K562 (cell line): ENCODE measurements at regions not wholly inside any gene's neighbourhood (a gene's known extent, or its start where the extent isn't known, plus 50 kb on each side); places are given as distances from the start of the nearest gene placed in this dataset.
A peak's percentile ranks its signal among the peaks of the same experiment; 100 is the strongest.

ENCODE experiments used
- ATAC-seq: fragments of 200-7000 bp; cut with Tn5 transposase; 3 replicates; pipeline ENCODE4 v1.9.1; 2020; ENCODE audit warnings: moderate library complexity
- BruUV-seq: library from RNA; stranded (reverse); fragments of 400-500 nt; replicated peaks from 2 replicates; lab custom pipeline; 2021; lab: Mats Ljungman, UMichigan
- CTCF ChIA-PET: fragments of 300-600 bp; formaldehyde crosslinking; extraction: SDS; loops from one replicate; lab custom pipeline; 2021; ENCODE audit warnings: low intra/inter-chr PET ratio; lab: Yijun Ruan, JAX
- POLR2A ChIA-PET: fragments of 300-600, 350-650 bp; sonication (Branson Sonifier 250); formaldehyde crosslinking; extraction: SDS; loops from one replicate; lab custom pipeline; 2021; ENCODE audit warnings: antibody characterized with exemption, inconsistent platforms; lab: Yijun Ruan, JAX
- DNase-seq, 4 experiments: peaks; one replicate each; pipeline versions ENCODE4 v3.0.0 to v3.0.0-alpha.2; 2011 to 2018; ENCODE audit warnings: low spot score in 3 of 4, mixed read lengths in 3 of 4; ENCODE audit errors: extremely low read depth in 1 of 4
- FAIRE-seq: peaks from 2 replicates; lab custom pipeline; 2011; peaks lifted over from hg19 to GRCh38; lab: Jason Lieb, UNC
- H2AFZ ChIP-seq: 2 replicates; pipeline ENCODE4 v1.6.0; 2011; ENCODE audit warnings: low read depth, low read length, control low read depth, inconsistent platforms
- H3K27ac ChIP-seq: fragments of 200-600 bp; 3 replicates; pipeline ENCODE4 v1.8.0; 2011; ENCODE audit warnings: low read depth, mild to moderate bottlenecking, control low read depth, inconsistent platforms, low read length, moderate library complexity, mixed read lengths; ENCODE audit errors: extremely low read depth
- H3K27me3 ChIP-seq, 2 experiments: fragments of 300-600 bp in 1 of 2; 2 replicates in 1 of 2; 3 replicates in 1 of 2; pipeline versions ENCODE4 v1.6.0 to v1.8.0; 2011; ENCODE audit warnings: inconsistent platforms in 2 of 2, low read length in 2 of 2, mild to moderate bottlenecking in 1 of 2, mixed read lengths in 1 of 2, moderate library complexity in 1 of 2; ENCODE audit not compliant: control insufficient read depth in 2 of 2, insufficient read depth in 2 of 2
- H3K36me3 ChIP-seq: fragments of 300-600 bp; 3 replicates; pipeline ENCODE4 v1.8.0; 2011; ENCODE audit warnings: mild to moderate bottlenecking, low read length, inconsistent platforms; ENCODE audit not compliant: control insufficient read depth, insufficient read depth
- H3K4me1 ChIP-seq, 2 experiments: fragments of 200-600 bp in 1 of 2; replicated peaks in 1 of 2; 2 replicates in 1 of 2; 3 replicates in 1 of 2; pipeline versions ENCODE4 v1.5.1 to v1.8.0; 2011; ENCODE audit warnings: inconsistent platforms in 2 of 2, low read length in 2 of 2, mild to moderate bottlenecking in 1 of 2, mixed read lengths in 1 of 2, moderate library complexity in 1 of 2; ENCODE audit not compliant: control insufficient read depth in 2 of 2, insufficient read depth in 2 of 2
- H3K4me2 ChIP-seq: 2 replicates; pipeline ENCODE4 v1.6.1; 2011; ENCODE audit warnings: low read length, control low read depth, inconsistent platforms, mixed read lengths; ENCODE audit not compliant: insufficient read depth
- H3K4me3 ChIP-seq: fragments of 200-600 bp; sonication (generic), shearing (Covaris generic); 2 replicates; pipeline ENCODE4 v1.5.1; 2016; ENCODE audit warnings: control low read depth, inconsistent platforms
- H3K79me2 ChIP-seq: fragments of 200-600 bp; 3 replicates; pipeline ENCODE4 v1.8.0; 2011; ENCODE audit warnings: low read length, inconsistent platforms; ENCODE audit not compliant: control insufficient read depth, insufficient read depth
- H3K9ac ChIP-seq, 2 experiments: 2 replicates each; pipeline versions ENCODE4 v1.6.0 to v1.6.1; 2011; ENCODE audit warnings: low read depth in 2 of 2, low read length in 2 of 2, control low read depth in 1 of 2, inconsistent platforms in 1 of 2, mild to moderate bottlenecking in 1 of 2, mixed read lengths in 1 of 2; ENCODE audit not compliant: insufficient read depth in 1 of 2
- H3K9me1 ChIP-seq: one replicate; pipeline ENCODE4 v1.6.0; 2011; ENCODE audit warnings: inconsistent platforms, mild to moderate bottlenecking, low read length, moderate library complexity; ENCODE audit not compliant: control insufficient read depth, insufficient read depth
- H3K9me3 ChIP-seq: replicated peaks from 2 replicates; pipeline ENCODE4 v1.5.1; 2011; ENCODE audit warnings: low read depth, low read length, inconsistent platforms; ENCODE audit not compliant: control insufficient read depth, insufficient read depth
- H4K20me1 ChIP-seq: replicated peaks from 2 replicates; pipeline ENCODE4 v1.6.1; 2011; ENCODE audit warnings: low read length, inconsistent platforms, mixed read lengths; ENCODE audit not compliant: control insufficient read depth, insufficient read depth
- C11orf30 ChIP-seq: fragments of 450-650 bp; IDR thresholded peaks from 2 replicates; pipeline ENCODE4 v1.6.1; 2016; ENCODE audit warnings: low read depth, mild to moderate bottlenecking
- DACH1 ChIP-seq: fragments of 450-650 bp; IDR thresholded peaks from 2 replicates; pipeline ENCODE4 v1.6.1; 2018; ENCODE audit not compliant: partially characterized antibody
- FOXA3 ChIP-seq, 2 experiments: fragments of 450-650 bp in 1 of 2; sonication (generic) in 1 of 2; formaldehyde crosslinking; IDR thresholded peaks in 1 of 2; conservative IDR thresholded peaks in 1 of 2; 2 replicates each; pipeline versions ENCODE4 v1.4.0 to v1.8.0; 2020 to 2022; ENCODE audit warnings: mild to moderate bottlenecking in 2 of 2, missing genetic modification reagents in 1 of 2
- HEY1 ChIP-seq: fragments of 250-450 bp; sonication (Bioruptor Pico); IDR thresholded peaks from 2 replicates; pipeline ENCODE4 v1.5.0; 2020; ENCODE audit warnings: mild to moderate bottlenecking, moderate library complexity, borderline replicate concordance
- HMG20A ChIP-seq: fragments of 450-650 bp; formaldehyde crosslinking; conservative IDR thresholded peaks from 2 replicates; pipeline ENCODE4 v1.4.0; 2020; ENCODE audit warnings: mild to moderate bottlenecking, mixed read lengths
- MAFK ChIP-seq: IDR thresholded peaks from 2 replicates; pipeline ENCODE4 v1.6.1; 2011; ENCODE audit warnings: low read length, improper control_type of control experiment
- MEF2D ChIP-seq: conservative IDR thresholded peaks from 2 replicates; pipeline ENCODE4 v1.6.1; 2016; ENCODE audit warnings: low read depth, missing genetic modification characterization, missing compliant biosample characterization
- STAG1 ChIP-seq: sonication (generic); formaldehyde crosslinking; IDR thresholded peaks from 2 replicates; pipeline ENCODE4 v1.5.0; 2020; ENCODE audit warnings: missing genetic modification reagents, borderline replicate concordance
- ZNF165 ChIP-seq: fragments of 250-450 bp; sonication (Bioruptor Pico); IDR thresholded peaks from 2 replicates; pipeline ENCODE4 v1.4.0; 2020; ENCODE audit warnings: borderline replicate concordance
- ZNF316 ChIP-seq: fragments of 450-650 bp; IDR thresholded peaks from 2 replicates; pipeline ENCODE4 v1.6.1; 2016
- ZNF699 ChIP-seq: fragments of 250-450 bp; sonication (Bioruptor Pico); IDR thresholded peaks from 2 replicates; pipeline ENCODE4 v1.8.0; 2021; ENCODE audit warnings: mild to moderate bottlenecking, moderate library complexity; ENCODE audit not compliant: insufficient replicate concordance
- ZNF764 ChIP-seq: fragments of 250-450 bp; sonication (Bioruptor Pico); IDR thresholded peaks from 2 replicates; pipeline ENCODE4 v1.4.0; 2020; ENCODE audit warnings: low read depth, mild to moderate bottlenecking, moderate library complexity
- ZNF77 ChIP-seq: fragments of 250-450 bp; sonication (Bioruptor Pico); IDR thresholded peaks from 2 replicates; pipeline ENCODE4 v1.5.0; 2020
- WGBS: fragments of 100-300 bp; shearing (Covaris generic); methylation state at CpG from one replicate; pipeline ENCODE4 v1.1.6; 2016; ENCODE audit warnings: low coverage, mixed read lengths; ENCODE audit not compliant: insufficient coverage; ENCODE audit errors: missing lambda C conversion rate; 5-methylcytosine and 5-hydroxymethylcytosine counted together
- in situ Hi-C: fragments of 300-500 bp; cut with MboI; formaldehyde crosslinking; loops from 4 replicates; pipeline ENCODE4 v1.15.0; 2018; ENCODE audit warnings: inconsistent platforms, mixed read lengths
- intact Hi-C: fragments of 100-400 bp; cut with micrococcal nuclease; formaldehyde crosslinking; loops from 2 replicates; pipeline ENCODE4 v1.14.2; 2022
- TF ChIP-seq, protein P1 (sequence below): sonication (generic); formaldehyde crosslinking; IDR thresholded peaks from 2 replicates; pipeline ENCODE4 v1.8.0; 2022; ENCODE audit warnings: mild to moderate bottlenecking, low read depth, missing genetic modification reagents

DNA sequence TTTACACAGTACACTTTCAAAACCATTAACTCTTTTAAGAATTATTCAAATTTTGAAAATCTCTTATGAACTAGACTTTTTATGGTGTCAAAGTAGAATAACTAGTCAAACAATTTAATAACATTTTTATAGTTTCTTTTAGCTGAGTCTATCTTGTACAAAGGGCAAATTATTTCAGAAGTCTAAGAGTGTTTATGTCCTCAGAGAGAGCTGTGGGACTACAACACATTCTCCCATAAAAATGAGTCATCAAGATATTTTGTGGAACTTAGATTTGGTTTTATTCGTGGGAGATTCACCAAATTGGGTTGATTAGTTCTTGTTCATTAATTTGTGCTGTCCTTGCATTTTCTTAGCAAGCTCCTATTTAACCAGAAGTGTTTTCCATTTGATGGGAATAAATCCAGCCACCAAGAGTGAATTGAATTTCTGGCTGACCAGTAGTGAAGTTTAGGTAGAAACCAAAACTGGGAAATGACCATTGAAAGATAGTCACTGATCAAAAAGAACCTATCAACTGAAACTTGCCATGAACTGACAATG, 291.0 kb downstream of the DLEU7 start:
- Histone ChIP-seq H3K4me1 (no peaks in the 10 kb centered on the region), H4K20me1 (no peaks in the 10 kb centered on the region), H3K4me2 (no peak overlapping the region)
- 6% methylated on average over 1 of the region's 1 CpG for WGBS
- BruUV-seq: no TSS peak
- in situ Hi-C loops: no loop called here
- FAIRE-seq (no peak), ATAC-seq (no peak)
- TF ChIP-seq FOXA3 (CRISPR knock-in tag; conservative IDR thresholded peaks at IDR 0.05 in 1 of 2, IDR thresholded peaks at IDR 0.05 in 1 of 2) (no peak), C11orf30 (peak; percentile 41; the same call in 1 of the 2 replicates), ZNF316 (peak; percentile 44), MAFK (peak; percentile 12; the same call in 1 of the 2 replicates)
- TF ChIP-seq, all 486 proteins: peak for 3
- CTCF ChIA-PET: no interaction called here
- Histone ChIP-seq H3K36me3 (no peaks in the 10 kb centered on the region), H3K9ac (no peak overlapping the region), H3K27me3 (no peaks in the 10 kb centered on the region), H3K9me3 (no peaks in the 10 kb centered on the region), H3K79me2 (no peaks in the 10 kb centered on the region), H3K27ac (no peak overlapping the region), H3K9me1 (no peaks in the 10 kb centered on the region), H3K4me3 (no peak overlapping the region), H2AFZ (no peak overlapping the region)
- DNase-seq: no peak
- intact Hi-C loops: loop anchor here (10.0 kb wide), 1 partner anchor 362 kb away; no protein-coding TSS in a partner anchor
- POLR2A ChIA-PET: interaction anchor here (1.2 kb wide), 1 partner anchor 9 kb away, joined by 5 read pairs; no protein-coding TSS in a partner anchor

DNA sequence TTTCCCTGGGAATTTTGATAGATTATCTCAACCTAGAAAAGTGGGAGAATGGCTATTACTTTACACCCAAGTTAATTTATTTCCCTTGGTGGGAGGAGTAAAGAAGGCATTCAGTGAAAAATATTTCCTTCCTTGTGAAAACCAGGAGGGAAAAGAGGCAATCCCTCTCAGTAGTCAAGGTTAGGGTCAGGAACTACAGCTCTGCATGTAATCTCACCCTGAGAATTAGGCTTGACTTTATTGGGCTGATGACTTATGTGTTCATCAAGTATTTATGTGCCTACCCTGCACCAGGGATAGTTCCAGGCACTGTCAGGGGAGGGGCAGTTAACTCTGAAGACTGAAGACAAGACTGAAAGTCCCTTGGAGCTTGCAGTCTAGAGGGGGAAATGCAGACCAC, 281.8 kb downstream of the DLEU7 start:
- in situ Hi-C loops (no loop called here), intact Hi-C loops (no loop called here)
- no peaks in the 10 kb centered on the region; a peak in 1 of 5 replicates for H3K4me1 ChIP-seq
- H2AFZ ChIP-seq: no peak overlapping the region
- H3K79me2 ChIP-seq: no peaks in the 10 kb centered on the region
- FAIRE-seq (no peak), ATAC-seq (no peak), DNase-seq (no peak)
- no peaks in the 10 kb centered on the region for H3K9me3 ChIP-seq
- POLR2A ChIA-PET: interaction anchor here (0.5 kb wide), 1 partner anchor 578 kb away, joined by 3 read pairs; no protein-coding TSS in a partner anchor
- H3K27me3 ChIP-seq: no peaks in the 10 kb centered on the region
- H3K4me2 ChIP-seq: no peak overlapping the region
- no peaks in the 10 kb centered on the region for H3K36me3 ChIP-seq
- CTCF ChIA-PET: no interaction called here
- BruUV-seq: no TSS peak
- no peak overlapping the region for H3K27ac ChIP-seq
- H3K9me1 ChIP-seq: no peaks in the 10 kb centered on the region
- no peak overlapping the region for H3K4me3 ChIP-seq
- H3K9ac ChIP-seq: no peak overlapping the region
- H4K20me1 ChIP-seq: no peaks in the 10 kb centered on the region
- TF ChIP-seq HEY1 (CRISPR knock-in tag) (no peak), ZNF165 (CRISPR knock-in tag) (no peak), ZNF699 (CRISPR knock-in tag) (no peak), HMG20A (no peak), ZNF77 (no peak), DACH1 (no peak), ZNF764 (no peak), STAG1 (no peak), MEF2D (tag) (no peak)
- TF ChIP-seq, protein P1, sequence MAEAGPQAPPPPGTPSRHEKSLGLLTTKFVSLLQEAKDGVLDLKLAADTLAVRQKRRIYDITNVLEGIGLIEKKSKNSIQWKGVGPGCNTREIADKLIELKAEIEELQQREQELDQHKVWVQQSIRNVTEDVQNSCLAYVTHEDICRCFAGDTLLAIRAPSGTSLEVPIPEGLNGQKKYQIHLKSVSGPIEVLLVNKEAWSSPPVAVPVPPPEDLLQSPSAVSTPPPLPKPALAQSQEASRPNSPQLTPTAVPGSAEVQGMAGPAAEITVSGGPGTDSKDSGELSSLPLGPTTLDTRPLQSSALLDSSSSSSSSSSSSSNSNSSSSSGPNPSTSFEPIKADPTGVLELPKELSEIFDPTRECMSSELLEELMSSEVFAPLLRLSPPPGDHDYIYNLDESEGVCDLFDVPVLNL (CRISPR knock-in tag): no peak
